ENCODE measurements at regions not wholly inside any gene's neighbourhood (a gene's known extent, or its start where the extent isn't known, plus 50 kb on each side); places are given as distances from the start of the nearest gene placed in this dataset.

- TF ChIP-seq EZH2 (IDR thresholded peaks at IDR 0.05; ENCODE audit: borderline replicate concordance, low read length) (no peak), CTCF (IDR thresholded peaks at IDR 0.05; ENCODE audit: low read length) (no peak)
Observed at GRCh38 chr6:141174932-141175331, 957.8 kb upstream of the GJE1 start.
